HepG2 (cell line): ENCODE measurements at regions not wholly inside any gene's neighbourhood (a gene's known extent, or its start where the extent isn't known, plus 50 kb on each side); places are given as distances from the start of the nearest gene placed in this dataset.

Source experiments
- ATAC-seq: fragments of 200-7000 bp; cut with Tn5 transposase; 3 replicates; pipeline ENCODE4 v1.9.1; 2020; ENCODE audit warnings: mild to moderate bottlenecking, moderate library complexity
- BruUV-seq: library from RNA; stranded (reverse); fragments of 400-500 nt; replicated peaks from 2 replicates; lab custom pipeline; 2021; lab: Mats Ljungman, UMichigan
- CTCF ChIA-PET: fragments of 300-600 bp; formaldehyde crosslinking; extraction: SDS; loops from one replicate; lab custom pipeline; 2021; ENCODE audit warnings: low total read pairs, inconsistent platforms, low intra/inter-chr PET ratio; lab: Yijun Ruan, JAX
- POLR2A ChIA-PET: fragments of 350-600 bp; sonication (Branson Sonifier 250); formaldehyde crosslinking; loops from one replicate; lab custom pipeline; 2020; ENCODE audit warnings: antibody characterized with exemption, inconsistent platforms; lab: Yijun Ruan, JAX
- DNase-seq: peaks from one replicate; pipeline ENCODE4 v3.0.0-alpha.2; 2015; ENCODE audit warnings: low spot score
- FAIRE-seq: peaks from 3 replicates; lab custom pipeline; 2011; peaks lifted over from hg19 to GRCh38; lab: Jason Lieb, UNC
- H2AFZ ChIP-seq: one replicate; pipeline ENCODE4 v1.6.1; 2011; ENCODE audit warnings: low read length, inconsistent platforms
- H3K27ac ChIP-seq: fragments of 300-600 bp; 3 replicates; pipeline ENCODE4 v1.8.0; 2011; ENCODE audit warnings: mixed run types, mild to moderate bottlenecking, mixed read lengths, low read length, inconsistent platforms; ENCODE audit not compliant: insufficient read depth; ENCODE audit errors: extremely low read length
- H3K27me3 ChIP-seq, 2 experiments: fragments of 200-600 bp in 1 of 2; 2 replicates in 1 of 2; 3 replicates in 1 of 2; pipeline versions ENCODE4 v1.6.0 to v1.8.0; 2011; ENCODE audit warnings: low read length in 2 of 2, mild to moderate bottlenecking in 2 of 2, moderate library complexity in 2 of 2, inconsistent platforms in 1 of 2; ENCODE audit not compliant: insufficient read depth in 2 of 2, control insufficient read depth in 1 of 2
- H3K36me3 ChIP-seq, 2 experiments: fragments of 200-600 bp in 1 of 2; replicated peaks in 1 of 2; 2 replicates in 1 of 2; 3 replicates in 1 of 2; pipeline versions ENCODE4 v1.5.1 to v1.8.0; 2011; ENCODE audit warnings: low read length in 2 of 2, inconsistent platforms in 1 of 2; ENCODE audit not compliant: insufficient read depth in 2 of 2, control insufficient read depth in 1 of 2
- H3K4me1 ChIP-seq: 2 replicates; pipeline ENCODE4 v1.5.1; 2012; ENCODE audit warnings: low read length, inconsistent platforms; ENCODE audit not compliant: insufficient read depth
- H3K4me2 ChIP-seq: 2 replicates; pipeline ENCODE4 v1.6.0; 2011; ENCODE audit warnings: low read depth, low read length, inconsistent platforms
- H3K4me3 ChIP-seq, 3 experiments: fragments of 200-600 bp in 1 of 3; sonication (generic), shearing (Covaris generic) in 1 of 3; replicated peaks in 1 of 3; 2 replicates each; pipeline ENCODE4 v1.5.1; 2011 to 2016; ENCODE audit warnings: low read length in 3 of 3, inconsistent platforms in 2 of 3, low read depth in 2 of 3, mild to moderate bottlenecking in 2 of 3, control low read depth in 1 of 3, mixed read lengths in 1 of 3; ENCODE audit not compliant: insufficient read depth in 1 of 3
- H3K79me2 ChIP-seq: one replicate; pipeline ENCODE4 v1.6.1; 2011; ENCODE audit warnings: low read length, inconsistent platforms; ENCODE audit not compliant: insufficient read depth
- H3K9ac ChIP-seq: 2 replicates; pipeline ENCODE4 v1.6.0; 2011; ENCODE audit warnings: mild to moderate bottlenecking, low read depth, low read length, inconsistent platforms; ENCODE audit not compliant: insufficient read depth
- H3K9me3 ChIP-seq: 2 replicates; pipeline ENCODE4 v1.5.1; 2012; ENCODE audit warnings: mild to moderate bottlenecking, low read length
- H4K20me1 ChIP-seq: 2 replicates; pipeline ENCODE4 v1.6.0; 2011; ENCODE audit warnings: inconsistent platforms, mild to moderate bottlenecking, low read length, moderate library complexity; ENCODE audit not compliant: insufficient read depth
- AGO1 ChIP-seq: fragments of 200-400 bp; formaldehyde crosslinking; IDR thresholded peaks from 2 replicates; pipeline ENCODE4 v1.6.1; 2017; ENCODE audit warnings: mild to moderate bottlenecking, low read depth, low read length, moderate library complexity; ENCODE audit not compliant: poor library complexity, severe bottlenecking
- CBX2 ChIP-seq, 2 experiments: fragments of 200-600 bp in 1 of 2; sonication (generic); formaldehyde crosslinking in 1 of 2; IDR thresholded peaks; 2 replicates each; pipeline versions ENCODE4 v1.7.0 to v1.8.1; 2018 to 2022; ENCODE audit warnings: low read depth in 2 of 2, low read length in 1 of 2, mild to moderate bottlenecking in 1 of 2, missing genetic modification reagents in 1 of 2
- FOXP1 ChIP-seq, 2 experiments: fragments of 450-650 bp in 1 of 2; IDR thresholded peaks; 2 replicates each; pipeline ENCODE4 v1.6.1; 2017 to 2018; ENCODE audit warnings: antibody characterized with exemption in 1 of 2
- GATAD1 ChIP-seq: IDR thresholded peaks from 2 replicates; pipeline ENCODE4 v1.6.1; 2016; ENCODE audit warnings: missing genetic modification reagents, missing compliant biosample characterization
- HHEX ChIP-seq: IDR thresholded peaks from 2 replicates; pipeline ENCODE4 v1.6.1; 2016; ENCODE audit warnings: control low read depth
- NR2F2 ChIP-seq: IDR thresholded peaks from 2 replicates; pipeline ENCODE4 v1.6.1; 2012; ENCODE audit warnings: low read depth, inconsistent platforms, borderline replicate concordance
- RBFOX2 ChIP-seq: fragments of 200-400 bp; formaldehyde crosslinking; IDR thresholded peaks from 2 replicates; pipeline ENCODE4 v1.6.1; 2017; ENCODE audit warnings: low read depth, mild to moderate bottlenecking, low read length
- SKI ChIP-seq: fragments of 450-650 bp; IDR thresholded peaks from one replicate; pipeline ENCODE4 v1.6.1; 2018; ENCODE audit warnings: mild to moderate bottlenecking; ENCODE audit not compliant: partially characterized antibody
- STAT5B ChIP-seq: sonication (generic); formaldehyde crosslinking; IDR thresholded peaks from 2 replicates; pipeline ENCODE4 v1.4.0; 2020; ENCODE audit warnings: missing genetic modification reagents
- TGIF2 ChIP-seq: IDR thresholded peaks from 2 replicates; pipeline ENCODE4 v1.6.1; 2016; ENCODE audit warnings: control low read depth, missing compliant biosample characterization
- YY1 ChIP-seq: IDR thresholded peaks from 2 replicates; pipeline ENCODE4 v1.6.1; 2011; ENCODE audit warnings: low read length, low read depth, moderate library complexity, mild to moderate bottlenecking; ENCODE audit not compliant: insufficient read depth, insufficient replicate concordance
- WGBS: methylation state at CpG from one replicate; pipeline ENCODE4 v1.1.6; 2017; ENCODE audit warnings: low lambda C conversion rate; 5-methylcytosine and 5-hydroxymethylcytosine counted together
- in situ Hi-C: cut with HindIII; loops from 2 replicates; pipeline ENCODE4 v1.10.0; 2017; ENCODE audit warnings: low pct_unique_long_range_greater_than_20kb; ENCODE audit not compliant: extremely low pct_ligation_motif_present
- intact Hi-C: fragments of 100-400 bp; cut with micrococcal nuclease; formaldehyde crosslinking; loops from one replicate; pipeline ENCODE4 v1.10.0; 2022; ENCODE audit not compliant: unreplicated experiment
- TF ChIP-seq, protein P1 (sequence below): sonication (generic); formaldehyde crosslinking; IDR thresholded peaks from 2 replicates; pipeline ENCODE4 v1.4.0; 2020; ENCODE audit warnings: mild to moderate bottlenecking, missing genetic modification reagents
- TF ChIP-seq, protein P2 (sequence below): sonication (generic); formaldehyde crosslinking; IDR thresholded peaks from 2 replicates; pipeline ENCODE4 v1.8.0; 2022; ENCODE audit warnings: mild to moderate bottlenecking, missing genetic modification reagents, moderate library complexity
- TF ChIP-seq, protein P3 (sequence below): IDR thresholded peaks from 2 replicates; pipeline ENCODE4 v1.6.1; 2016

DNA sequence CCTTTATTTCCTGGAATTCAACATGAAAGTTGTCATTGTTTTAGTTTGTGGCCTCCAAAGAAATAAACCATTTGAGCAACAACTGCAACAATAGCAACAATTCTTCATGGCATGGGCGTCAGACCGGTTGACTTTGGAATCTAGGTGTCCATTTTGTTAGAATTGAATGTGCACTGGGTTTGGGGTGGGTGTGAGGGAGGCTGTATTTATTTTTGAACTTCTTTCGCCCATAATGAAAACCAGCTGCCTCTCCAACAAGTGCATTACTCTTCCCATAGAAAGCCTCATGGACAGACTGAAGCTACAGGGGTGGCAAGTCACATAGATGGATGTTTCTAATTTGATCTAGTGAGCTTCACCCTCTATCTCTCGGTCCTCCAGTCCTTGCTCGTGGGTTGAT, 85.4 kb downstream of the ADAMTS15 start:
- POLR2A ChIA-PET = no interaction called here
- Histone ChIP-seq H3K27ac (no peak overlapping the region), H3K9me3 (no peaks in the 10 kb centered on the region), H3K4me1 (no peaks in the 10 kb centered on the region), H3K9ac (no peak overlapping the region), H3K36me3 (no peaks in the 10 kb centered on the region), H3K4me2 (no peak overlapping the region), H3K4me3 (no peak overlapping the region), H3K27me3 (peaks cover 1 to 10% of the 10 kb centered on the region in 2 experiments; a peak in 3 of 5 replicates), H2AFZ (no peak overlapping the region), H3K79me2 (no peaks in the 10 kb centered on the region), H4K20me1 (no peaks in the 10 kb centered on the region)
- no peak for DNase-seq
- in situ Hi-C loops (no loop called here), intact Hi-C loops (no loop called here)
- BruUV-seq = no TSS peak
- CTCF ChIA-PET = no interaction called here
- FAIRE-seq = no peak
- ATAC-seq = no peak
- 10% methylated on average over 5 of the region's 5 CpGs for WGBS
- TF ChIP-seq GATAD1 (CRISPR knock-in tag) (no peak), HHEX (no peak), STAT5B (no peak), YY1 (no peak), AGO1 (no peak), FOXP1 (IDR thresholded peaks at IDR 0.05) (no peak), FOXP1 (CRISPR knock-in tag; IDR thresholded peaks at IDR 0.05) (no peak), NR2F2 (no peak), RBFOX2 (no peak), TGIF2 (CRISPR knock-in tag) (no peak), SKI (no peak), CBX2 (IDR thresholded peaks at IDR 0.05; ENCODE audit: low read depth, low read length) (no peak), CBX2 (CRISPR knock-in tag; IDR thresholded peaks at IDR 0.05; ENCODE audit: low read depth) (no peak)
- TF ChIP-seq, protein P1, sequence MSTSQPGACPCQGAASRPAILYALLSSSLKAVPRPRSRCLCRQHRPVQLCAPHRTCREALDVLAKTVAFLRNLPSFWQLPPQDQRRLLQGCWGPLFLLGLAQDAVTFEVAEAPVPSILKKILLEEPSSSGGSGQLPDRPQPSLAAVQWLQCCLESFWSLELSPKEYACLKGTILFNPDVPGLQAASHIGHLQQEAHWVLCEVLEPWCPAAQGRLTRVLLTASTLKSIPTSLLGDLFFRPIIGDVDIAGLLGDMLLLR (CRISPR knock-in tag) = no peak
- TF ChIP-seq, protein P2, sequence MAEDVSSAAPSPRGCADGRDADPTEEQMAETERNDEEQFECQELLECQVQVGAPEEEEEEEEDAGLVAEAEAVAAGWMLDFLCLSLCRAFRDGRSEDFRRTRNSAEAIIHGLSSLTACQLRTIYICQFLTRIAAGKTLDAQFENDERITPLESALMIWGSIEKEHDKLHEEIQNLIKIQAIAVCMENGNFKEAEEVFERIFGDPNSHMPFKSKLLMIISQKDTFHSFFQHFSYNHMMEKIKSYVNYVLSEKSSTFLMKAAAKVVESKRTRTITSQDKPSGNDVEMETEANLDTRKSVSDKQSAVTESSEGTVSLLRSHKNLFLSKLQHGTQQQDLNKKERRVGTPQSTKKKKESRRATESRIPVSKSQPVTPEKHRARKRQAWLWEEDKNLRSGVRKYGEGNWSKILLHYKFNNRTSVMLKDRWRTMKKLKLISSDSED (CRISPR knock-in tag) = no peak
- TF ChIP-seq, protein P3, sequence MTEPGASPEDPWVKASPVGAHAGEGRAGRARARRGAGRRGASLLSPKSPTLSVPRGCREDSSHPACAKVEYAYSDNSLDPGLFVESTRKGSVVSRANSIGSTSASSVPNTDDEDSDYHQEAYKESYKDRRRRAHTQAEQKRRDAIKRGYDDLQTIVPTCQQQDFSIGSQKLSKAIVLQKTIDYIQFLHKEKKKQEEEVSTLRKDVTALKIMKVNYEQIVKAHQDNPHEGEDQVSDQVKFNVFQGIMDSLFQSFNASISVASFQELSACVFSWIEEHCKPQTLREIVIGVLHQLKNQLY = no peak
